HL-60 (cell line): ENCODE measurements at regions not wholly inside any gene's neighbourhood (a gene's known extent, or its start where the extent isn't known, plus 50 kb on each side); places are given as distances from the start of the nearest gene placed in this dataset.

Experiments used
- CTCF ChIP-seq: IDR thresholded peaks from one replicate; pipeline ENCODE4 v1.5.1; 2011; ENCODE audit warnings: low read length, control low read depth, inconsistent platforms; ENCODE audit not compliant: insufficient read depth
- GABPA ChIP-seq: IDR thresholded peaks from 2 replicates; pipeline ENCODE4 v1.6.1; 2012; ENCODE audit warnings: low read depth
- POLR2AphosphoS5 ChIP-seq: IDR thresholded peaks from 2 replicates; pipeline ENCODE4 v1.6.1; 2012; ENCODE audit warnings: low read depth
- REST ChIP-seq: IDR thresholded peaks from 2 replicates; pipeline ENCODE4 v1.6.1; 2012; ENCODE audit warnings: low read depth; ENCODE audit not compliant: insufficient replicate concordance
- SPI1 ChIP-seq: IDR thresholded peaks from 2 replicates; pipeline ENCODE4 v1.6.1; 2012; ENCODE audit warnings: low read depth, mild to moderate bottlenecking, borderline replicate concordance

DNA sequence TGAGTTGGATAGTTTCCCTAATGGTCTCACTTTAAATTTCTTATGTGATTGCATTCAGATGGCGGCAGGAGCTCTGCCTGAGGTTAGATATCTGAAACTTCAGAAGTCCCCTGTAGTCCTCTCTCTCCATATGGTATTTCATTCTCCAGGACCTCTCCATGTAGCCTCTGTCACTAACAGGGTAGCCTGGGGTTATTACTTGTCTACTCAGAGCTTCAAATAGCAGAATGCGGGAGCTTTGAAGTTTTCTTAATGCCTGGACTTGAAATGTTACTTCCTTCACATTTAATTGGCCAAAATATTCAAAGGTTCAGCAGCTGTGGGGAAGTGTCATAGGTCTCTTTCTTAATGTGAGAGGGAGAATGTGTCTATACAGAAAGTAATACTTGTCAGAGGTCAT lies 1370.4 kb downstream of the GRIK2 start:
- TF ChIP-seq CTCF (no peak), SPI1 (no peak), POLR2AphosphoS5 (no peak), GABPA (no peak), REST (no peak)
